NCI-H1694 treated with DMSO at 0.1 percent for 48 hours (cell line): ENCODE measurements at regions not wholly inside any gene's neighbourhood (a gene's known extent, or its start where the extent isn't known, plus 50 kb on each side); places are given as distances from the start of the nearest gene placed in this dataset.

Source experiments
- DNase-seq: peaks from one replicate; lab custom pipeline; 2025; lab: John Stamatoyannopoulos, UW

GRCh38 chr20:34163307-34163706, 51.3 kb upstream of the EIF2S2 start:
- DNase-seq = no peak

GRCh38 chr20:34164381-34164984, 52.4 kb upstream of the EIF2S2 start:
- no peak for DNase-seq

GRCh38 chr20:34165018-34165619, 53.1 kb upstream of the EIF2S2 start:
- no peak for DNase-seq

GRCh38 chr20:34171640-34172039, 59.6 kb upstream of the EIF2S2 start:
- DNase-seq = no peak

GRCh38 chr20:34172926-34173325, 60.9 kb upstream of the EIF2S2 start:
- no peak for DNase-seq

- DNase-seq = no peak
Measured at GRCh38 chr20:34175079-34175478, 63.0 kb upstream of the EIF2S2 start.

GRCh38 chr20:34175879-34176278, 63.8 kb upstream of the EIF2S2 start:
- DNase-seq = no peak

- DNase-seq = no peak
Measured at GRCh38 chr20:34177052-34177451, 64.2 kb upstream of the ASIP start.

GRCh38 chr20:34179637-34180360, 61.4 kb upstream of the ASIP start:
- no peak for DNase-seq

- no peak for DNase-seq
Measured at GRCh38 chr20:34180460-34181120, 60.6 kb upstream of the ASIP start.

GRCh38 chr20:34181484-34181883, 59.7 kb upstream of the ASIP start:
- DNase-seq = no peak

GRCh38 chr20:34185766-34186620, 55.2 kb upstream of the ASIP start:
- DNase-seq = no peak

GRCh38 chr20:34189572-34190163, 51.6 kb upstream of the ASIP start:
- DNase-seq = no peak

GRCh38 chr20:34190262-34190661, 51.0 kb upstream of the ASIP start:
- DNase-seq = no peak

GRCh38 chr20:34190679-34191090, 50.5 kb upstream of the ASIP start:
- DNase-seq = peak; percentile 66
